NCI-H748 treated with DMSO at 0.1 percent for 48 hours (cell line): ENCODE measurements at regions not wholly inside any gene's neighbourhood (a gene's known extent, or its start where the extent isn't known, plus 50 kb on each side); places are given as distances from the start of the nearest gene placed in this dataset.
"Not testable (repeated sequence)": the region's sequence is repeated elsewhere in the genome, so short reads cannot be mapped to it uniquely, and the experiment has no call there.

Experiments used
- DNase-seq: peaks from one replicate; lab custom pipeline; 2025; lab: John Stamatoyannopoulos, UW

GRCh38 chr3:166307756-166308350 lies 470.6 kb upstream of the BCHE start:
- no peak for DNase-seq

- DNase-seq: no peak
Measured at GRCh38 chr3:166304584-166304983, 467.4 kb upstream of the BCHE start.

GRCh38 chr3:166303681-166304080 lies 466.5 kb upstream of the BCHE start:
- DNase-seq: no peak

GRCh38 chr3:166302331-166302730 lies 465.1 kb upstream of the BCHE start:
- no peak for DNase-seq

- DNase-seq: no peak
Measured at GRCh38 chr3:166296179-166296783, 459.1 kb upstream of the BCHE start.

GRCh38 chr3:166291186-166291955 lies 454.1 kb upstream of the BCHE start:
- DNase-seq: no peak

GRCh38 chr3:166285001-166285400 lies 447.8 kb upstream of the BCHE start:
- no peak for DNase-seq

- DNase-seq: no peak
Measured at GRCh38 chr3:166283840-166284239, 446.6 kb upstream of the BCHE start.

- DNase-seq: no peak
Measured at GRCh38 chr3:166282931-166283330, 445.7 kb upstream of the BCHE start.

- DNase-seq: no peak
Measured at GRCh38 chr3:166279636-166280035, 442.4 kb upstream of the BCHE start.

GRCh38 chr3:166275024-166275390 lies 437.8 kb upstream of the BCHE start:
- DNase-seq: no peak

GRCh38 chr3:166274351-166275023 lies 437.3 kb upstream of the BCHE start:
- no peak for DNase-seq

GRCh38 chr3:166270429-166270828 lies 433.2 kb upstream of the BCHE start:
- DNase-seq: no peak

- no peak for DNase-seq
Measured at GRCh38 chr3:166265153-166265552, 427.9 kb upstream of the BCHE start.

GRCh38 chr3:166263460-166263859 lies 426.2 kb upstream of the BCHE start:
- DNase-seq: no peak

- DNase-seq: not testable (repeated sequence)
Measured at GRCh38 chr3:166258293-166258850, 421.1 kb upstream of the BCHE start.

GRCh38 chr3:166257715-166258114 lies 420.5 kb upstream of the BCHE start:
- no peak for DNase-seq

- no peak for DNase-seq
Measured at GRCh38 chr3:166248784-166249183, 411.6 kb upstream of the BCHE start.

- DNase-seq: no peak
Measured at GRCh38 chr3:166243511-166243910, 406.3 kb upstream of the BCHE start.

- no peak for DNase-seq
Measured at GRCh38 chr3:166223120-166223519, 385.9 kb upstream of the BCHE start.

- no peak for DNase-seq
Measured at GRCh38 chr3:166211451-166211850, 374.2 kb upstream of the BCHE start.

- no peak for DNase-seq
Measured at GRCh38 chr3:166209701-166210100, 372.5 kb upstream of the BCHE start.

GRCh38 chr3:166205158-166205557 lies 367.9 kb upstream of the BCHE start:
- DNase-seq: no peak
